GM12878 (cell line): ENCODE measurements at regions not wholly inside any gene's neighbourhood (a gene's known extent, or its start where the extent isn't known, plus 50 kb on each side); places are given as distances from the start of the nearest gene placed in this dataset.

ENCODE experiments used
- JUND ChIP-seq: IDR thresholded peaks from 2 replicates; pipeline ENCODE4 v1.6.1; 2012; ENCODE audit warnings: low read depth, mild to moderate bottlenecking, low read length, improper control_type of control experiment, moderate library complexity
- POLR2A ChIP-seq: IDR thresholded peaks from 2 replicates; pipeline ENCODE4 v1.6.1; 2011; ENCODE audit warnings: low read depth, mild to moderate bottlenecking, low read length
- RAD21 ChIP-seq: IDR thresholded peaks from 2 replicates; pipeline ENCODE4 v1.6.1; 2011; ENCODE audit warnings: mild to moderate bottlenecking, low read depth, low read length, moderate library complexity; ENCODE audit not compliant: insufficient read depth
- TCF12 ChIP-seq: IDR thresholded peaks from 2 replicates; pipeline ENCODE4 v1.6.1; 2011; ENCODE audit warnings: low read depth, mild to moderate bottlenecking, low read length
- YY1 ChIP-seq: IDR thresholded peaks from 2 replicates; pipeline ENCODE4 v1.6.1; 2011; ENCODE audit warnings: low read depth, mild to moderate bottlenecking, low read length
- TF ChIP-seq, protein P1 (sequence below): fragments of 450-650 bp; IDR thresholded peaks from 2 replicates; pipeline ENCODE4 v1.6.1; 2016; ENCODE audit warnings: mild to moderate bottlenecking
- TF ChIP-seq, protein P2 (sequence below), 3 experiments: IDR thresholded peaks in 2 of 3; conservative IDR thresholded peaks in 1 of 3; 2 replicates each; pipeline ENCODE4 v1.5.1; 2011; ENCODE audit warnings: low read depth in 3 of 3, low read length in 3 of 3, mild to moderate bottlenecking in 3 of 3, control low read depth in 2 of 3, moderate library complexity in 2 of 3, inconsistent platforms in 1 of 3, mixed read lengths in 1 of 3; ENCODE audit not compliant: control insufficient read depth in 2 of 3, insufficient read depth in 1 of 3; ENCODE audit errors: extremely low read depth in 1 of 3
- TF ChIP-seq, protein P3 (sequence below): fragments of 450-650 bp; IDR thresholded peaks from 2 replicates; pipeline ENCODE4 v1.6.1; 2018; ENCODE audit warnings: mild to moderate bottlenecking, low read depth, moderate library complexity; ENCODE audit not compliant: partially characterized antibody
- TF ChIP-seq, protein P4 (sequence below): fragments of 450-650 bp; IDR thresholded peaks from 2 replicates; pipeline ENCODE4 v1.6.1; 2016; ENCODE audit warnings: mild to moderate bottlenecking, moderate library complexity, borderline replicate concordance

DNA sequence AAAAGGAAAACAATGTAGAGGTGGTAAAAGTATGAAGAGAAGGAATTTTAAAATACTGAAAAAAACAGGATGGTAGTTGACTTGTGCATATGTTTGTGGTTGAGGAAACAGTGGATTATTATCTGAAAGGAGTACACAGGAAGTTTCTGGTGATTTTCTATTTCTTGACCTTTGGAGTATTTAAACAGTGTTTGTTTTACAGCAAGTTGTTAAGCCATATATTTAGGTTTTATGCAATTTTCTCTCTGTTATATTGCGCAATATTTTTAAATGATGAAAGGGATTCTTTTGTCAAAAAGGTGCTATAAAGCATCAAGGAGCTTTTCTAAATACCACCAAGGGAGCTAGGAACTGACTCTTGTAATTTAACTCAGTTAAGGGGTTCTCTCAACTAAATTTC, 343.1 kb upstream of the MAOA start:
- TF ChIP-seq, protein P1, sequence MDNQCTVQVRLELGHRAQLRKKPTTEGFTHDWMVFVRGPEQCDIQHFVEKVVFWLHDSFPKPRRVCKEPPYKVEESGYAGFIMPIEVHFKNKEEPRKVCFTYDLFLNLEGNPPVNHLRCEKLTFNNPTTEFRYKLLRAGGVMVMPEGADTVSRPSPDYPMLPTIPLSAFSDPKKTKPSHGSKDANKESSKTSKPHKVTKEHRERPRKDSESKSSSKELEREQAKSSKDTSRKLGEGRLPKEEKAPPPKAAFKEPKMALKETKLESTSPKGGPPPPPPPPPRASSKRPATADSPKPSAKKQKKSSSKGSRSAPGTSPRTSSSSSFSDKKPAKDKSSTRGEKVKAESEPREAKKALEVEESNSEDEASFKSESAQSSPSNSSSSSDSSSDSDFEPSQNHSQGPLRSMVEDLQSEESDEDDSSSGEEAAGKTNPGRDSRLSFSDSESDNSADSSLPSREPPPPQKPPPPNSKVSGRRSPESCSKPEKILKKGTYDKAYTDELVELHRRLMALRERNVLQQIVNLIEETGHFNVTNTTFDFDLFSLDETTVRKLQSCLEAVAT: no peak
- TF ChIP-seq, protein P2, sequence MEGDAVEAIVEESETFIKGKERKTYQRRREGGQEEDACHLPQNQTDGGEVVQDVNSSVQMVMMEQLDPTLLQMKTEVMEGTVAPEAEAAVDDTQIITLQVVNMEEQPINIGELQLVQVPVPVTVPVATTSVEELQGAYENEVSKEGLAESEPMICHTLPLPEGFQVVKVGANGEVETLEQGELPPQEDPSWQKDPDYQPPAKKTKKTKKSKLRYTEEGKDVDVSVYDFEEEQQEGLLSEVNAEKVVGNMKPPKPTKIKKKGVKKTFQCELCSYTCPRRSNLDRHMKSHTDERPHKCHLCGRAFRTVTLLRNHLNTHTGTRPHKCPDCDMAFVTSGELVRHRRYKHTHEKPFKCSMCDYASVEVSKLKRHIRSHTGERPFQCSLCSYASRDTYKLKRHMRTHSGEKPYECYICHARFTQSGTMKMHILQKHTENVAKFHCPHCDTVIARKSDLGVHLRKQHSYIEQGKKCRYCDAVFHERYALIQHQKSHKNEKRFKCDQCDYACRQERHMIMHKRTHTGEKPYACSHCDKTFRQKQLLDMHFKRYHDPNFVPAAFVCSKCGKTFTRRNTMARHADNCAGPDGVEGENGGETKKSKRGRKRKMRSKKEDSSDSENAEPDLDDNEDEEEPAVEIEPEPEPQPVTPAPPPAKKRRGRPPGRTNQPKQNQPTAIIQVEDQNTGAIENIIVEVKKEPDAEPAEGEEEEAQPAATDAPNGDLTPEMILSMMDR (IDR thresholded peaks at IDR 0.05 in 2 of 3, conservative IDR thresholded peaks at IDR 0.05 in 1 of 3; ENCODE audit: control insufficient read depth in 2 of 3, extremely low read depth in 1 of 3, insufficient read depth in 1 of 3, low read depth in 3 of 3, low read length in 3 of 3): no peak
- TF ChIP-seq YY1 (no peak), POLR2A (no peak), TCF12 (no peak), RAD21 (no peak), JUND (no peak)
- TF ChIP-seq, protein P3, sequence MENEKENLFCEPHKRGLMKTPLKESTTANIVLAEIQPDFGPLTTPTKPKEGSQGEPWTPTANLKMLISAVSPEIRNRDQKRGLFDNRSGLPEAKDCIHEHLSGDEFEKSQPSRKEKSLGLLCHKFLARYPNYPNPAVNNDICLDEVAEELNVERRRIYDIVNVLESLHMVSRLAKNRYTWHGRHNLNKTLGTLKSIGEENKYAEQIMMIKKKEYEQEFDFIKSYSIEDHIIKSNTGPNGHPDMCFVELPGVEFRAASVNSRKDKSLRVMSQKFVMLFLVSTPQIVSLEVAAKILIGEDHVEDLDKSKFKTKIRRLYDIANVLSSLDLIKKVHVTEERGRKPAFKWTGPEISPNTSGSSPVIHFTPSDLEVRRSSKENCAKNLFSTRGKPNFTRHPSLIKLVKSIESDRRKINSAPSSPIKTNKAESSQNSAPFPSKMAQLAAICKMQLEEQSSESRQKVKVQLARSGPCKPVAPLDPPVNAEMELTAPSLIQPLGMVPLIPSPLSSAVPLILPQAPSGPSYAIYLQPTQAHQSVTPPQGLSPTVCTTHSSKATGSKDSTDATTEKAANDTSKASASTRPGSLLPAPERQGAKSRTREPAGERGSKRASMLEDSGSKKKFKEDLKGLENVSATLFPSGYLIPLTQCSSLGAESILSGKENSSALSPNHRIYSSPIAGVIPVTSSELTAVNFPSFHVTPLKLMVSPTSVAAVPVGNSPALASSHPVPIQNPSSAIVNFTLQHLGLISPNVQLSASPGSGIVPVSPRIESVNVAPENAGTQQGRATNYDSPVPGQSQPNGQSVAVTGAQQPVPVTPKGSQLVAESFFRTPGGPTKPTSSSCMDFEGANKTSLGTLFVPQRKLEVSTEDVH: no peak
- TF ChIP-seq, protein P4, sequence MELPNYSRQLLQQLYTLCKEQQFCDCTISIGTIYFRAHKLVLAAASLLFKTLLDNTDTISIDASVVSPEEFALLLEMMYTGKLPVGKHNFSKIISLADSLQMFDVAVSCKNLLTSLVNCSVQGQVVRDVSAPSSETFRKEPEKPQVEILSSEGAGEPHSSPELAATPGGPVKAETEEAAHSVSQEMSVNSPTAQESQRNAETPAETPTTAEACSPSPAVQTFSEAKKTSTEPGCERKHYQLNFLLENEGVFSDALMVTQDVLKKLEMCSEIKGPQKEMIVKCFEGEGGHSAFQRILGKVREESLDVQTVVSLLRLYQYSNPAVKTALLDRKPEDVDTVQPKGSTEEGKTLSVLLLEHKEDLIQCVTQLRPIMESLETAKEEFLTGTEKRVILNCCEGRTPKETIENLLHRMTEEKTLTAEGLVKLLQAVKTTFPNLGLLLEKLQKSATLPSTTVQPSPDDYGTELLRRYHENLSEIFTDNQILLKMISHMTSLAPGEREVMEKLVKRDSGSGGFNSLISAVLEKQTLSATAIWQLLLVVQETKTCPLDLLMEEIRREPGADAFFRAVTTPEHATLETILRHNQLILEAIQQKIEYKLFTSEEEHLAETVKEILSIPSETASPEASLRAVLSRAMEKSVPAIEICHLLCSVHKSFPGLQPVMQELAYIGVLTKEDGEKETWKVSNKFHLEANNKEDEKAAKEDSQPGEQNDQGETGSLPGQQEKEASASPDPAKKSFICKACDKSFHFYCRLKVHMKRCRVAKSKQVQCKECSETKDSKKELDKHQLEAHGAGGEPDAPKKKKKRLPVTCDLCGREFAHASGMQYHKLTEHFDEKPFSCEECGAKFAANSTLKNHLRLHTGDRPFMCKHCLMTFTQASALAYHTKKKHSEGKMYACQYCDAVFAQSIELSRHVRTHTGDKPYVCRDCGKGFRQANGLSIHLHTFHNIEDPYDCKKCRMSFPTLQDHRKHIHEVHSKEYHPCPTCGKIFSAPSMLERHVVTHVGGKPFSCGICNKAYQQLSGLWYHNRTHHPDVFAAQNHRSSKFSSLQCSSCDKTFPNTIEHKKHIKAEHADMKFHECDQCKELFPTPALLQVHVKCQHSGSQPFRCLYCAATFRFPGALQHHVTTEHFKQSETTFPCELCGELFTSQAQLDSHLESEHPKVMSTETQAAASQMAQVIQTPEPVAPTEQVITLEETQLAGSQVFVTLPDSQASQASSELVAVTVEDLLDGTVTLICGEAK: no peak
